Activated CD8-positive, alpha-beta memory T cell treated with anti-CD3 and anti-CD28 coated beads, Interleukin-2, amount 50 U/mL, for 4 hours (primary cell): ENCODE measurements at regions not wholly inside any gene's neighbourhood (a gene's known extent, or its start where the extent isn't known, plus 50 kb on each side); places are given as distances from the start of the nearest gene placed in this dataset.

ENCODE experiments used
- DNase-seq: peaks from one replicate; pipeline ENCODE4 v3.0.0-alpha.2; 2020

- no peak for DNase-seq
These were observed 105.1 kb upstream of the RPL38 start for GRCh38 chr17:74098136-74099024.

- no peak for DNase-seq
These were observed 103.8 kb upstream of the RPL38 start for GRCh38 chr17:74099442-74100340.

GRCh38 chr17:74104921-74105320 lies 98.6 kb upstream of the RPL38 start:
- DNase-seq = no peak

- no peak for DNase-seq
These were observed 96.4 kb upstream of the RPL38 start for GRCh38 chr17:74107107-74107506.

- no peak for DNase-seq
These were observed 95.3 kb upstream of the RPL38 start for GRCh38 chr17:74108126-74108705.

- no peak for DNase-seq
These were observed 93.0 kb upstream of the RPL38 start for GRCh38 chr17:74110467-74110866.

- DNase-seq = no peak
These were observed 90.2 kb upstream of the RPL38 start for GRCh38 chr17:74113326-74113725.

- DNase-seq = no peak
These were observed 89.5 kb upstream of the RPL38 start for GRCh38 chr17:74113952-74114351.

GRCh38 chr17:74114881-74115470 lies 88.5 kb upstream of the RPL38 start:
- DNase-seq = no peak

GRCh38 chr17:74115586-74115985 lies 87.9 kb upstream of the RPL38 start:
- DNase-seq = no peak

- DNase-seq = no peak
These were observed 87.3 kb upstream of the RPL38 start for GRCh38 chr17:74116087-74116717.

- no peak for DNase-seq
These were observed 86.3 kb upstream of the RPL38 start for GRCh38 chr17:74117087-74117698.

GRCh38 chr17:74117999-74118421 lies 85.5 kb upstream of the RPL38 start:
- DNase-seq = no peak

GRCh38 chr17:74118504-74118903 lies 85.0 kb upstream of the RPL38 start:
- no peak for DNase-seq

- no peak for DNase-seq
These were observed 84.4 kb upstream of the RPL38 start for GRCh38 chr17:74119049-74119580.

- DNase-seq = no peak
These were observed 83.5 kb upstream of the RPL38 start for GRCh38 chr17:74119965-74120364.

GRCh38 chr17:74123350-74123749 lies 80.1 kb upstream of the RPL38 start:
- no peak for DNase-seq

- DNase-seq = no peak
These were observed 79.5 kb upstream of the RPL38 start for GRCh38 chr17:74123866-74124444.

GRCh38 chr17:74125156-74125555 lies 78.3 kb upstream of the RPL38 start:
- DNase-seq = no peak

- no peak for DNase-seq
These were observed 77.1 kb upstream of the RPL38 start for GRCh38 chr17:74126179-74126900.

GRCh38 chr17:74126959-74127358 lies 76.5 kb upstream of the RPL38 start:
- no peak for DNase-seq
